ENCODE measurements at regions not wholly inside any gene's neighbourhood (a gene's known extent, or its start where the extent isn't known, plus 50 kb on each side); places are given as distances from the start of the nearest gene placed in this dataset.

- peak; percentile 42 for TF ChIP-seq CTCF (IDR thresholded peaks at IDR 0.05; ENCODE audit: borderline replicate concordance, extremely low read depth, insufficient read depth)
- no peak overlapping the region for H3K9ac ChIP-seq (ENCODE audit: low read length in 3 of 3)
- FAIRE-seq (no peak), DNase-seq (peak in 1 of 5 donors; percentile 63)
- intact Hi-C loops (cut with DNase I), result no loop called here
- H3K27ac ChIP-seq (ENCODE audit: low read depth in 2 of 2, low read length in 2 of 2), result peak overlapping the region; percentile 16 to 66
- no peaks in the 10 kb centered on the region for H3K9me3 ChIP-seq (ENCODE audit: control insufficient read depth in 2 of 3, insufficient read depth in 1 of 3, low read length in 3 of 3)
- H3K36me3 ChIP-seq (ENCODE audit: control insufficient read depth in 2 of 3, insufficient read depth in 3 of 3, low read length in 3 of 3), result no peaks in the 10 kb centered on the region
- no peak overlapping the region for H3K4me3 ChIP-seq (ENCODE audit: low read length in 3 of 3)
- peaks cover 2 to 19% (median 8%) of the 10 kb centered on the region in 3 donors for H3K4me1 ChIP-seq (ENCODE audit: control insufficient read depth in 2 of 3, insufficient read depth in 2 of 3, low read depth in 1 of 3, low read length in 3 of 3)
- H3K27me3 ChIP-seq (ENCODE audit: control insufficient read depth, insufficient read depth, low read length), result no peaks in the 10 kb centered on the region
These were observed 169.0 kb upstream of the EEA1 start for GRCh38 chr12:93098077-93098476.

- Histone ChIP-seq H3K4me1 (ENCODE audit: control insufficient read depth in 2 of 3, insufficient read depth in 2 of 3, low read depth in 1 of 3, low read length in 3 of 3) (peaks cover 2 to 22% (median 8%) of the 10 kb centered on the region in 3 donors), H3K36me3 (ENCODE audit: control insufficient read depth in 2 of 3, insufficient read depth in 3 of 3, low read length in 3 of 3) (no peaks in the 10 kb centered on the region), H3K4me3 (ENCODE audit: low read length in 3 of 3) (no peak overlapping the region), H3K9me3 (ENCODE audit: control insufficient read depth in 2 of 3, insufficient read depth in 1 of 3, low read length in 3 of 3) (no peaks in the 10 kb centered on the region), H3K27me3 (ENCODE audit: control insufficient read depth, insufficient read depth, low read length) (no peaks in the 10 kb centered on the region), H3K27ac (ENCODE audit: low read depth in 2 of 2, low read length in 2 of 2) (no peak overlapping the region), H3K9ac (ENCODE audit: low read length in 3 of 3) (no peak overlapping the region)
- TF ChIP-seq CTCF (IDR thresholded peaks at IDR 0.05; ENCODE audit: borderline replicate concordance, extremely low read depth, insufficient read depth), result no peak
- DNase-seq (no peak), FAIRE-seq (no peak)
- intact Hi-C loops (cut with DNase I), result no loop called here
These were observed 170.7 kb upstream of the EEA1 start for GRCh38 chr12:93099792-93100191.

- intact Hi-C loops (cut with DNase I), result no loop called here
- Histone ChIP-seq H3K27me3 (ENCODE audit: control insufficient read depth, insufficient read depth, low read length) (no peaks in the 10 kb centered on the region), H3K9ac (ENCODE audit: low read length in 3 of 3) (no peak overlapping the region), H3K4me1 (ENCODE audit: control insufficient read depth in 2 of 3, insufficient read depth in 2 of 3, low read depth in 1 of 3, low read length in 3 of 3) (peaks cover 2 to 22% (median 8%) of the 10 kb centered on the region in 3 donors), H3K4me3 (ENCODE audit: low read length in 3 of 3) (no peak overlapping the region), H3K36me3 (ENCODE audit: control insufficient read depth in 2 of 3, insufficient read depth in 3 of 3, low read length in 3 of 3) (no peaks in the 10 kb centered on the region), H3K9me3 (ENCODE audit: control insufficient read depth in 2 of 3, insufficient read depth in 1 of 3, low read length in 3 of 3) (no peaks in the 10 kb centered on the region), H3K27ac (ENCODE audit: low read depth in 2 of 2, low read length in 2 of 2) (peak overlapping the region in 1 of 2 donors; percentile 42)
- TF ChIP-seq CTCF (IDR thresholded peaks at IDR 0.05; ENCODE audit: borderline replicate concordance, extremely low read depth, insufficient read depth), result no peak
- no peak for DNase-seq
- no peak for FAIRE-seq
These were observed 171.5 kb upstream of the EEA1 start for GRCh38 chr12:93100610-93101009.

- Histone ChIP-seq H3K36me3 (ENCODE audit: control insufficient read depth in 2 of 3, insufficient read depth in 3 of 3, low read length in 3 of 3) (no peaks in the 10 kb centered on the region), H3K4me1 (ENCODE audit: control insufficient read depth in 2 of 3, insufficient read depth in 2 of 3, low read depth in 1 of 3, low read length in 3 of 3) (peaks cover 2 to 22% (median 8%) of the 10 kb centered on the region in 3 donors), H3K4me3 (ENCODE audit: low read length in 3 of 3) (no peak overlapping the region), H3K27me3 (ENCODE audit: control insufficient read depth, insufficient read depth, low read length) (no peaks in the 10 kb centered on the region), H3K27ac (ENCODE audit: low read depth in 2 of 2, low read length in 2 of 2) (no peak overlapping the region), H3K9me3 (ENCODE audit: control insufficient read depth in 2 of 3, insufficient read depth in 1 of 3, low read length in 3 of 3) (no peaks in the 10 kb centered on the region), H3K9ac (ENCODE audit: low read length in 3 of 3) (no peak overlapping the region)
- DNase-seq, result no peak
- no peak for FAIRE-seq
- intact Hi-C loops (cut with DNase I), result no loop called here
- TF ChIP-seq CTCF (IDR thresholded peaks at IDR 0.05; ENCODE audit: borderline replicate concordance, extremely low read depth, insufficient read depth), result no peak
These were observed 172.3 kb upstream of the EEA1 start for GRCh38 chr12:93101367-93101766.

Measured in kidney (tissue), 13 donors.